HCT116 (cell line): ENCODE measurements at regions not wholly inside any gene's neighbourhood (a gene's known extent, or its start where the extent isn't known, plus 50 kb on each side); places are given as distances from the start of the nearest gene placed in this dataset.

ENCODE experiments used
- ATAC-seq: fragments of 200-7000 bp; cut with Tn5 transposase; 2 replicates; pipeline ENCODE4 v1.9.1; 2020; ENCODE audit warnings: mild to moderate bottlenecking, moderate library complexity
- BruUV-seq: library from RNA; stranded (reverse); fragments of 400-500 nt; replicated peaks from 2 replicates; lab custom pipeline; 2021; lab: Mats Ljungman, UMichigan
- CTCF ChIA-PET: fragments of 300-600 bp; sonication (Branson Sonifier 250); formaldehyde crosslinking; loops from one replicate; lab custom pipeline; 2021; ENCODE audit warnings: antibody characterized with exemption; lab: Charles Lee
- POLR2A ChIA-PET: fragments of 300-600, 350-600 bp; sonication (Branson Sonifier 250); formaldehyde crosslinking; loops from one replicate; lab custom pipeline; 2021; ENCODE audit warnings: antibody characterized with exemption; lab: Charles Lee
- RAD21 ChIA-PET, 2 experiments: fragments of 300-600 bp; sonication (Branson Sonifier 250); formaldehyde crosslinking; loops; one replicate each; lab custom pipeline; 2023; ENCODE audit warnings: low total read pairs in 2 of 2; ENCODE audit not compliant: uncharacterized antibody in 2 of 2, unreplicated experiment in 2 of 2, low non-redundant PET in 1 of 2; lab: Charles Lee
- DNase-seq: peaks from one replicate; pipeline ENCODE4 v3.0.0-alpha.2; 2010; ENCODE audit warnings: low read depth, low spot score
- H2AFZ ChIP-seq: fragments of 200-600 bp; shearing (Covaris generic), sonication (generic); 2 replicates; pipeline ENCODE4 v1.6.1; 2017; ENCODE audit warnings: low read depth, mixed run types, mixed read lengths, antibody characterized with exemption, low read length; ENCODE audit not compliant: poor library complexity, severe bottlenecking
- H3K27ac ChIP-seq: 2 replicates; pipeline ENCODE4 v1.5.1; 2012; ENCODE audit warnings: low read depth, low read length
- H3K27me3 ChIP-seq: fragments of 200-600 bp; sonication (generic); 2 replicates; pipeline ENCODE4 v1.6.1; 2016; ENCODE audit warnings: mixed run types, low read length, mixed read lengths; ENCODE audit not compliant: insufficient read depth
- H3K36me3 ChIP-seq, 2 experiments: fragments of 200-500 bp in 1 of 2; fragments of 200-600 bp in 1 of 2; sonication (Bioruptor generic) in 1 of 2; sonication (generic) in 1 of 2; 2 replicates each; pipeline versions ENCODE4 v1.5.1 to v1.6.1; 2014 to 2016; ENCODE audit warnings: low read length in 2 of 2, inconsistent platforms in 1 of 2, mixed read lengths in 1 of 2, mixed run types in 1 of 2; ENCODE audit not compliant: insufficient read depth in 2 of 2, control insufficient read depth in 1 of 2
- H3K4me1 ChIP-seq, 2 experiments: fragments of 200-600 bp in 1 of 2; sonication (generic) in 1 of 2; 2 replicates each; pipeline versions ENCODE4 v1.5.1 to v1.6.1; 2012 to 2017; ENCODE audit warnings: low read length in 2 of 2, inconsistent platforms in 1 of 2, mild to moderate bottlenecking in 1 of 2, mixed read lengths in 1 of 2, mixed run types in 1 of 2, moderate library complexity in 1 of 2; ENCODE audit not compliant: insufficient read depth in 2 of 2, control insufficient read depth in 1 of 2
- H3K4me2 ChIP-seq: fragments of 200-600 bp; sonication (generic); 2 replicates; pipeline ENCODE4 v1.6.1; 2017; ENCODE audit warnings: mixed run types, low read length, mixed read lengths
- H3K4me3 ChIP-seq, 2 experiments: fragments of 200-600 bp in 1 of 2; sonication (generic) in 1 of 2; replicated peaks in 1 of 2; 2 replicates each; pipeline ENCODE4 v1.5.1; 2011 to 2016; ENCODE audit warnings: low read length in 2 of 2, control low read depth in 1 of 2, low read depth in 1 of 2, mild to moderate bottlenecking in 1 of 2, mixed read lengths in 1 of 2, mixed run types in 1 of 2
- H3K79me2 ChIP-seq: fragments of 200-600 bp; sonication (generic); 2 replicates; pipeline ENCODE4 v1.6.1; 2017; ENCODE audit warnings: mild to moderate bottlenecking, mixed run types, low read length, moderate library complexity, mixed read lengths; ENCODE audit not compliant: insufficient read depth
- H3K9ac ChIP-seq: fragments of 200-600 bp; sonication (generic); 2 replicates; pipeline ENCODE4 v1.6.1; 2016; ENCODE audit warnings: low read length, mixed read lengths
- H3K9me2 ChIP-seq: fragments of 200-600 bp; sonication (generic), shearing (Covaris generic); 2 replicates; pipeline ENCODE4 v1.6.1; 2017; ENCODE audit warnings: mixed run types, mild to moderate bottlenecking, moderate library complexity; ENCODE audit not compliant: insufficient read depth
- H3K9me3 ChIP-seq, 2 experiments: fragments of 200-500 bp in 1 of 2; fragments of 200-600 bp in 1 of 2; sonication (Bioruptor generic) in 1 of 2; sonication (generic) in 1 of 2; 2 replicates each; pipeline ENCODE4 v1.6.1; 2014 to 2017; ENCODE audit warnings: low read length in 2 of 2, mixed read lengths in 2 of 2, inconsistent platforms in 1 of 2, low read depth in 1 of 2, mild to moderate bottlenecking in 1 of 2, mixed run types in 1 of 2, moderate library complexity in 1 of 2; ENCODE audit not compliant: control insufficient read depth in 1 of 2, insufficient read depth in 1 of 2
- H4K20me1 ChIP-seq: fragments of 200-600 bp; sonication (generic), shearing (Covaris generic); 2 replicates; pipeline ENCODE4 v1.6.1; 2017; ENCODE audit warnings: mixed run types, mild to moderate bottlenecking, moderate library complexity; ENCODE audit not compliant: insufficient read depth
- ATF3 ChIP-seq: IDR thresholded peaks from 2 replicates; pipeline ENCODE4 v1.6.1; 2012
- CBX3 ChIP-seq: IDR thresholded peaks from 2 replicates; pipeline ENCODE4 v1.6.1; 2012; ENCODE audit warnings: low read depth
- ELF1 ChIP-seq: IDR thresholded peaks from 2 replicates; pipeline ENCODE4 v1.6.1; 2012; ENCODE audit warnings: low read depth, borderline replicate concordance
- EZH2phosphoT487 ChIP-seq: fragments of 200-600 bp; IDR thresholded peaks from 2 replicates; pipeline ENCODE4 v1.6.1; 2018; ENCODE audit warnings: antibody characterized with exemption, borderline replicate concordance
- FOSL1 ChIP-seq: IDR thresholded peaks from 2 replicates; pipeline ENCODE4 v1.6.1; 2012; ENCODE audit warnings: low read depth
- MAX ChIP-seq: IDR thresholded peaks from 2 replicates; pipeline ENCODE4 v1.6.1; 2012
- POLR2A ChIP-seq: IDR thresholded peaks from 2 replicates; pipeline ENCODE4 v1.7.0; 2011; ENCODE audit warnings: borderline replicate concordance; ENCODE audit not compliant: insufficient read depth, insufficient read length; ENCODE audit errors: extremely low read depth
- POLR2AphosphoS5 ChIP-seq: IDR thresholded peaks from 2 replicates; pipeline ENCODE4 v1.6.1; 2011; ENCODE audit warnings: mild to moderate bottlenecking, low read depth, low read length, moderate library complexity
- REST ChIP-seq: IDR thresholded peaks from 2 replicates; pipeline ENCODE4 v1.6.1; 2012; ENCODE audit warnings: low read depth
- SIN3A ChIP-seq: IDR thresholded peaks from 2 replicates; pipeline ENCODE4 v1.6.1; 2012; ENCODE audit warnings: low read depth
- SP1 ChIP-seq: IDR thresholded peaks from 2 replicates; pipeline ENCODE4 v1.6.1; 2012; ENCODE audit warnings: low read depth
- TCF7L2 ChIP-seq: IDR thresholded peaks from 2 replicates; pipeline ENCODE4 v1.7.0; 2011; ENCODE audit warnings: borderline replicate concordance, inconsistent platforms; ENCODE audit not compliant: insufficient read depth, insufficient read length; ENCODE audit errors: extremely low read depth
- YY1 ChIP-seq: IDR thresholded peaks from 2 replicates; pipeline ENCODE4 v1.6.1; 2011; ENCODE audit warnings: low read length, low read depth, moderate library complexity, mild to moderate bottlenecking; ENCODE audit not compliant: insufficient replicate concordance; ENCODE audit errors: extremely low read depth
- intact Hi-C: fragments of 100-400 bp; cut with micrococcal nuclease; formaldehyde crosslinking; loops from 2 replicates; pipeline ENCODE4 v1.10.0; 2022
- TF ChIP-seq, protein P1 (sequence below): IDR thresholded peaks from 2 replicates; pipeline ENCODE4 v1.6.1; 2011; ENCODE audit warnings: mild to moderate bottlenecking, low read length, moderate library complexity; ENCODE audit not compliant: insufficient replicate concordance; ENCODE audit errors: extremely low read depth

DNA sequence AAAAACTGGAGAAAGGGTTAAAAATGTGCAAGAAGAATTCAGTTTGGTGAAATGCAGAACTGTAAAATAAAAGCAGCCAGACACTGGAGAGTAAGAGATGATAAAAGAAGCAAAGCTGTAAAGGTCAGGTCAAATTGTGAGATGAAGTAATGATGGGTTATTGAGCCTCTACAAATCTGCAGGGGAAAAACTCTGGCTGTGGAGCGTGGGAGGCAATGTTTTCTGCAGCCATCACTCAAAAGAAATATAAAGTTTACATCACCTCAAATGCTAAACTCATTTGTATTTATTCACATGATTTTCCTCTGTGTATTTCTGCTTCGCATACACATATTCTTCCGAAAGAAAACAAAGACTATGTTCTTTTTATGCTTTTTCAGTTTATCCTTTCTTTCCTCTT, 158.8 kb upstream of the GPR149 start:
- RAD21 ChIA-PET = no interaction called here
- Histone ChIP-seq H3K4me2 (no peak overlapping the region), H3K4me3 (no peak overlapping the region), H4K20me1 (no peaks in the 10 kb centered on the region), H3K4me1 (no peaks in the 10 kb centered on the region), H3K79me2 (no peaks in the 10 kb centered on the region)
- intact Hi-C loops = no loop called here
- no peak for TF ChIP-seq ELF1
- TF ChIP-seq SIN3A = no peak
- no peak for TF ChIP-seq YY1
- no peak for TF ChIP-seq POLR2A
- no peak for TF ChIP-seq POLR2AphosphoS5
- TF ChIP-seq SP1 = no peak
- no peak for TF ChIP-seq TCF7L2
- no peak for TF ChIP-seq FOSL1
- TF ChIP-seq REST = no peak
- no peak for TF ChIP-seq MAX
- TF ChIP-seq CBX3 = no peak
- TF ChIP-seq, protein P1, sequence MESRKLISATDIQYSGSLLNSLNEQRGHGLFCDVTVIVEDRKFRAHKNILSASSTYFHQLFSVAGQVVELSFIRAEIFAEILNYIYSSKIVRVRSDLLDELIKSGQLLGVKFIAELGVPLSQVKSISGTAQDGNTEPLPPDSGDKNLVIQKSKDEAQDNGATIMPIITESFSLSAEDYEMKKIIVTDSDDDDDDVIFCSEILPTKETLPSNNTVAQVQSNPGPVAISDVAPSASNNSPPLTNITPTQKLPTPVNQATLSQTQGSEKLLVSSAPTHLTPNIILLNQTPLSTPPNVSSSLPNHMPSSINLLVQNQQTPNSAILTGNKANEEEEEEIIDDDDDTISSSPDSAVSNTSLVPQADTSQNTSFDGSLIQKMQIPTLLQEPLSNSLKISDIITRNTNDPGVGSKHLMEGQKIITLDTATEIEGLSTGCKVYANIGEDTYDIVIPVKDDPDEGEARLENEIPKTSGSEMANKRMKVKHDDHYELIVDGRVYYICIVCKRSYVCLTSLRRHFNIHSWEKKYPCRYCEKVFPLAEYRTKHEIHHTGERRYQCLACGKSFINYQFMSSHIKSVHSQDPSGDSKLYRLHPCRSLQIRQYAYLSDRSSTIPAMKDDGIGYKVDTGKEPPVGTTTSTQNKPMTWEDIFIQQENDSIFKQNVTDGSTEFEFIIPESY = no peak
- no peak for TF ChIP-seq ATF3
- no peak for TF ChIP-seq EZH2phosphoT487
- TF ChIP-seq, all 23 proteins: peak for 0
- BruUV-seq = no TSS peak
- ChIA-PET CTCF (no interaction called here), POLR2A (no interaction called here)
- H3K9ac ChIP-seq = no peak overlapping the region
- no peak for ATAC-seq
- no peak overlapping the region for H2AFZ ChIP-seq
- no peaks in the 10 kb centered on the region for H3K36me3 ChIP-seq
- no peak for DNase-seq
- no peaks in the 10 kb centered on the region for H3K9me3 ChIP-seq
- H3K27me3 ChIP-seq = no peaks in the 10 kb centered on the region
- no peak overlapping the region for H3K27ac ChIP-seq
- no peaks in the 10 kb centered on the region for H3K9me2 ChIP-seq
